ENCODE measurements at regions not wholly inside any gene's neighbourhood (a gene's known extent, or its start where the extent isn't known, plus 50 kb on each side); places are given as distances from the start of the nearest gene placed in this dataset.

- no peak for TF ChIP-seq CTCF (IDR thresholded peaks at IDR 0.05)
- TF ChIP-seq POLR2A (IDR thresholded peaks at IDR 0.05), result no peak
Measured at GRCh38 chr12:98328467-98328866, 186.9 kb upstream of the TMPO start.

All from stomach (tissue), 4 donors.